GM20000 (cell line): ENCODE measurements at regions not wholly inside any gene's neighbourhood (a gene's known extent, or its start where the extent isn't known, plus 50 kb on each side); places are given as distances from the start of the nearest gene placed in this dataset.

Experiments
- DNase-seq: peaks from one replicate; pipeline ENCODE4 v3.0.0; 2012; ENCODE audit warnings: low spot score
- TF ChIP-seq, protein P1 (sequence below): IDR thresholded peaks from 2 replicates; pipeline ENCODE4 v1.5.1; 2012; ENCODE audit warnings: mild to moderate bottlenecking, control low read depth; ENCODE audit errors: extremely low read depth, missing control alignments

- DNase-seq, result no peak
Observed at GRCh38 chr1:88421997-88422396, 262.1 kb upstream of the PKN2 start.

GRCh38 chr1:88433556-88433955, 250.5 kb upstream of the PKN2 start:
- DNase-seq, result no peak
- TF ChIP-seq, protein P1, sequence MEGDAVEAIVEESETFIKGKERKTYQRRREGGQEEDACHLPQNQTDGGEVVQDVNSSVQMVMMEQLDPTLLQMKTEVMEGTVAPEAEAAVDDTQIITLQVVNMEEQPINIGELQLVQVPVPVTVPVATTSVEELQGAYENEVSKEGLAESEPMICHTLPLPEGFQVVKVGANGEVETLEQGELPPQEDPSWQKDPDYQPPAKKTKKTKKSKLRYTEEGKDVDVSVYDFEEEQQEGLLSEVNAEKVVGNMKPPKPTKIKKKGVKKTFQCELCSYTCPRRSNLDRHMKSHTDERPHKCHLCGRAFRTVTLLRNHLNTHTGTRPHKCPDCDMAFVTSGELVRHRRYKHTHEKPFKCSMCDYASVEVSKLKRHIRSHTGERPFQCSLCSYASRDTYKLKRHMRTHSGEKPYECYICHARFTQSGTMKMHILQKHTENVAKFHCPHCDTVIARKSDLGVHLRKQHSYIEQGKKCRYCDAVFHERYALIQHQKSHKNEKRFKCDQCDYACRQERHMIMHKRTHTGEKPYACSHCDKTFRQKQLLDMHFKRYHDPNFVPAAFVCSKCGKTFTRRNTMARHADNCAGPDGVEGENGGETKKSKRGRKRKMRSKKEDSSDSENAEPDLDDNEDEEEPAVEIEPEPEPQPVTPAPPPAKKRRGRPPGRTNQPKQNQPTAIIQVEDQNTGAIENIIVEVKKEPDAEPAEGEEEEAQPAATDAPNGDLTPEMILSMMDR, result no peak

More at GRCh38 chr1:88421997-88422396, 262.1 kb upstream of the PKN2 start:
- TF ChIP-seq, protein P1, result no peak

DNA sequence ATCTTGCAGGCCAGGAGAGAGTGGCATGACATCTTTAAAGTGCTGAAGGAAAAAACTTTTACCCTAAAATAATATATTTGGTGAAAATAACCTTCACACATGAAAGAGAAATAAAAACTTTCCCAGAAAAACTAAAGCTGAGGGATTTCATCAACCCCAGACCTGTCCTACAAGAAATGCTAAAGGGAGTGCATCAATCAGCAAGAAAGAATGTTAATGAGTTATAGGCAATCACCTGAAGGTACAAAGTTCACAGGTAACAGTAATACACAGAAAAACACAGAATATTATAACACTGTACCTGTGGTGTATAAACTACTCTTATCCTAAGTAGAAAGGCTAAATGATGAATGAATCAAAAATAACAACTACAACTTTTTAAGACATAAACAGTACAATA, 249.2 kb upstream of the PKN2 start:
- TF ChIP-seq, protein P1, result no peak
- no peak for DNase-seq

GRCh38 chr1:88441022-88441421, 243.1 kb upstream of the PKN2 start:
- TF ChIP-seq, protein P1, result no peak
- no peak for DNase-seq

GRCh38 chr1:88451856-88452255, 232.2 kb upstream of the PKN2 start:
- no peak for DNase-seq
- TF ChIP-seq, protein P1, result no peak

DNA sequence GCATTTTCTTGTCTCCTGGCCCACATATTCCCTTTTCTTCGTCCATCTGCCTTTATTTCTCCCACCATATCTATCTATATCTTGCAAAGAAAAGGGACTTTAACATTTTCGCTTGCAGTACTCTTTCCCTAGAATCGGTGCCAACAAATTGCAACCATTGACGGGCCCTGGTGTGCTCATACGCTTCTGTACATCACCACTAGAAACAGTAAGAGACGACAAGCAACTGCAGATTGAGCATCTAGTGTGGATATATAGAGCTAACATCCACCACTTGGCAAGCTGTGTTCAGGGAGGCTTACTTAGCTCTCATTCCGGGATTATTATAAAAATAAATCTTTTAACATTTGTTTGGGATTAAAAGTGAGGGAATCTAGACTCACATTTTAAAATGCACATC, 230.8 kb upstream of the PKN2 start:
- no peak for DNase-seq
- TF ChIP-seq, protein P1, result no peak

DNA sequence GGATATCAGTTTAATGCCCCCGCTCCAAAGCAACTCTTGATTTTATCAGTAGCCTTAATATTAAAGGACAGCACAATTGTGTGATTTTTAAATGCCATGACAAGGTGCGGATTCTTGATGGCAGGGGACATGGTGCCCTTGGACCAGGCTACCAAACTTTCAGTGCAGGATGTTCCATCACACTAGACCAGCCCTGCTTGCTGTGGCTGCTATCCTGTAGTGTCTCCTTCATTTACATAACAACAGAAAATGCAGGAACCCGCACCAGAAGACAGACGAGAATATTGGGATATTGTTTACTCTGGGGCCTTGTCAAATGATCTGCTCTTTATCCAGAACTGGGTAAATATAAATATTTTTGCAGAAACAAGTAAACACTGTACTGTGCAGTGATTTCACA, 229.3 kb upstream of the PKN2 start:
- DNase-seq, result no peak
- TF ChIP-seq, protein P1, result no peak
